ENCODE measurements at regions not wholly inside any gene's neighbourhood (a gene's known extent, or its start where the extent isn't known, plus 50 kb on each side); places are given as distances from the start of the nearest gene placed in this dataset.

GRCh38 chr22:22976033-22976922 is 88.7 kb downstream of the IGLL5 start:
- TF ChIP-seq EZH2 (IDR thresholded peaks at IDR 0.05; ENCODE audit: borderline replicate concordance, low read depth, low read length, poor library complexity, severe bottlenecking), result no peak
- TF ChIP-seq, protein P1, sequence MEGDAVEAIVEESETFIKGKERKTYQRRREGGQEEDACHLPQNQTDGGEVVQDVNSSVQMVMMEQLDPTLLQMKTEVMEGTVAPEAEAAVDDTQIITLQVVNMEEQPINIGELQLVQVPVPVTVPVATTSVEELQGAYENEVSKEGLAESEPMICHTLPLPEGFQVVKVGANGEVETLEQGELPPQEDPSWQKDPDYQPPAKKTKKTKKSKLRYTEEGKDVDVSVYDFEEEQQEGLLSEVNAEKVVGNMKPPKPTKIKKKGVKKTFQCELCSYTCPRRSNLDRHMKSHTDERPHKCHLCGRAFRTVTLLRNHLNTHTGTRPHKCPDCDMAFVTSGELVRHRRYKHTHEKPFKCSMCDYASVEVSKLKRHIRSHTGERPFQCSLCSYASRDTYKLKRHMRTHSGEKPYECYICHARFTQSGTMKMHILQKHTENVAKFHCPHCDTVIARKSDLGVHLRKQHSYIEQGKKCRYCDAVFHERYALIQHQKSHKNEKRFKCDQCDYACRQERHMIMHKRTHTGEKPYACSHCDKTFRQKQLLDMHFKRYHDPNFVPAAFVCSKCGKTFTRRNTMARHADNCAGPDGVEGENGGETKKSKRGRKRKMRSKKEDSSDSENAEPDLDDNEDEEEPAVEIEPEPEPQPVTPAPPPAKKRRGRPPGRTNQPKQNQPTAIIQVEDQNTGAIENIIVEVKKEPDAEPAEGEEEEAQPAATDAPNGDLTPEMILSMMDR (conservative IDR thresholded peaks at IDR 0.05; ENCODE audit: low read depth, low read length), result no peak
